ENCODE measurements at regions not wholly inside any gene's neighbourhood (a gene's known extent, or its start where the extent isn't known, plus 50 kb on each side); places are given as distances from the start of the nearest gene placed in this dataset.
"Not testable (repeated sequence)": the region's sequence is repeated elsewhere in the genome, so short reads cannot be mapped to it uniquely, and the experiment has no call there.

DNA sequence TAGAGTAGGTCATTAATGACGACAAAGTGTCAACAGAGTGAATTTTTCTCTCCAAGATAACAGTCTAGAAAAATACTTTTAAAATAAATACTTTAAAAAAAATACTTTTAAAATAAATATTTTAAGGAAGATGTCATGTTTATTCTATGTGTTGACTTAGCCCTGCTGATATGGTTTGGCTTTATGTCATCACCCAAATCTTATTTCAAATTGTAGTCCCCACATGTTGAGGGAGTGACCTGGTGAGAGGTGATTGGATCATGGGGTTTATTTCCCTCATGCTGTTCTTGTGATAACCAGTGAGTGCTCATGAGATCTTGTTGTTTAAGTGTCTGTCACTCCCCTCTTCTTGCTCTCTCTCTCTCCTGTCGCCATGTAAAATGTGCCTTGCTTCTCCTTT is 754.9 kb upstream of the SLIT2 start:
- no peak for DNase-seq

DNA sequence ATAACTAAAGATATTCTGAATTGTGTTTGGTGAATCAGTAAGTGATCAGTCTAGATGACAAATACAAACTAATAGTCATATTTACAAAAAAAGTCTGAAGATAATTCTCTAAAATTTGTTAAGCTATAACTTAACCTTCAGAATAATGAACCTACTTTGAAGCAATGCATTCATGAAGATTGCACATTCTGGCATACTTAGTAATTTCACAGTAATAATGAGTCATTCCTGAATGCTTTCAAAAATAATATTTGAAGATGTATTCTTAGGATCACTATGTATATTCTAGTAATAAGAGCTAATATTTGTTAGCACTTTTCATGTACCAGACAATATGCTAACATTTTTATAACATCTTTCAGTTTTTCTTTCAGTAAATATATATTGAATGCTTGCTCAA is 756.7 kb upstream of the SLIT2 start:
- no peak for DNase-seq

DNA sequence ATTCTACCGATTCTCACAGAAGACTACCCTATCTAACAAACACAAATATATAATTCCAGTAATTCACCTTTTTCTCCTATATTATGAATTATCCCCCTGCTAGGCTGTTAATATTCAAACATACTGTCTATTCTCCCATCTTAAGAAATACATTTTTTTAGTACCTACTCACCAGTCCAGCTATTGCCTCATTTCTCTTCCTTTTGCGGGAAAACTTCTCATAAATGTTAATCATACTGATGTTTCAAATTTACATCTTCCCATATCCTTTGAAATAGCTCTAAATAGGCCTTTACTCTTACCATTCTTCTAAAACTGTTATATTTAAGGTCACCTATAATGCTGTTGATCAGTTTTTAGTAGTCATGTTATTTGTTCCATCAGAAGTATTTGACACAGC is 759.1 kb upstream of the SLIT2 start:
- DNase-seq, result no peak

DNA sequence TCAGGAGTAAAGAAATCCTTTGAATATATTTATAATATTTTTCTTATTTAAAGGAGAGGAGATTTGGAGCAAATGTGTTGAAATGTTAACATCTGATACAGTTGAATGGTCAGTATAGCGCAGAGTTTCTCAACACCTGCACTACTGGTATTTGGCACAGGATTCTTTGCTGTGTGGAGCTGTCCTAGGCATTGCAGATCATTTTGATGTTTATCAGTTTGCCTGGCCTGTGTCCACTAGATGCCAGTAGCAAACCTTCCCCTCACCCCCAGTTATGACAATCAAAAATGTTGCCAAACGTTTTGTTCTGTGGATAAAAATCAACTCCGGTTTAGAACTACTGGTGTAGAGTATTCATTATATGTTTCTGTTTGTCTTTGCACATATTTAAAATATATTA is 765.3 kb upstream of the SLIT2 start:
- DNase-seq, result no peak

DNA sequence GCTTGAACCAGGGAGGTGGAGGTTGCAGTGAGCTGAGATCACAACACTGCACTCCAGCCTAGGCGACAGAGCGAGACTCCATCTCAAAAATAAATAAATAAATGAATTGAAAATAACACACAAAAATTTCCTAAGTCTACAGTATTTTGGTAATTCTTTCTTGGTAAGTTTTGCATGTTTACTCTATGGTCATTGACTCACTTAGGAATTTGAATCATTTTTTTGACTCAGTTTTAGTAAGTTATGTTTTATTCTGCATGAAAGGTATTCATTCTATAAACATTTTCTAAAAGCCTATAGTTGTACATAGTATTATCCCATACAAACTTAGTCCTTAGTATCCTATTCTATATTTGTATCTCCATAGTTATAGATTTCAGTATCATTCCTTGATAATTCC is 772.9 kb upstream of the SLIT2 start:
- no peak for DNase-seq

DNA sequence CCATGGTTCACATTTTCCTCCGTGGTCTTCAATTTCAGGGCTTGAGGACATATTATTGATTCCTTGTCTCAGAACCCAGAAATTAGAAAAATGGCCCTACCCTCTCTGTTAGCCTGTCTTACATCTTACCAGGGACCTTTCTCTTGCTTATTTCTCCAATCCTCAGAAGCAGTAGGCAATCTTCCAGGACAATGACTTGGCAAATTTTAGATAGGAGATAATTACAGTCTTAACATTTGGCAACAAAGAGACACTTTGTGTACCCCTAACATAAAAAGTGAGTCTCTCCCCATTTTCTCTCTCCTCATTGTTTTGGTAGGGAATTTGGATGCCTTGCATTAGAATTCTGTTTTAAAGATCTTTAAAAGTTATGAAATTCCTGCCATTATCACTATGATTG is 778.1 kb upstream of the SLIT2 start:
- DNase-seq, result no peak

DNA sequence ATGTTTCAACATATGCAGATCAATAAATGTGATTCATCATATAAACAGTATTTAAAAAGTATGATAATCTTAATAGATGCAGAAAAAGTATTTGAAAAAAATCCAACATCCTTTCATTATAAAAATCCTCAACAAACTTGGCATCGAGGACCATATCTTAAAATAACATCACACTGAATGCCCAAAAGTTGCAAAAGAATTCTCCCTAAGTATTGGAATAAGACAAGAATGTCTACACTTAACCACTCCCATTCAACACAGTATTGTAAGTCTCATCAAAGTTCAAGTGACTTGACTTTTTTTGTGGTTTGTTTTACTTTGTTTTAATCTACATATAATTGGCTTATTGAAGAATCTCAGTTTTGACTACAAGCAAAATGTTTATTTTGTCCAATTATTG is 779.0 kb upstream of the SLIT2 start:
- no peak for DNase-seq

DNA sequence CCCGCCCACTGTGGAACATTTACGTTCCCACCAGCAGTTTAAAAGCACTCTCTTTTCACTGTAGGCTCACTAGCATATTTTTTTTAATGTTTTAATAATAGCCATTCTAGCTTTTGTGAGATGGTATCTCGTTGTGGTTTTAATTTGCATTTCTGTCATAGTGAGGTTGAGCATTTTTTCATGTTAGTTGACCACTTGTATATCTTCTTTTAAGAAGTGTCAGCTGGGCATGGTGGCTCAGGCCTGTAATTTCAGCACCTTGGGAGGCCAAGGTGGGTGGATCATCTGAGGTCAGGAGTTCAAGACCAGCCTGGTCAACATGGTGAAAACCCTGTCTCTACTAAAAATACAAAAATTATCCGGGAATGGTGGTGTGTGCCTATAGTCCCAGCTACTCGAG is 781.7 kb upstream of the SLIT2 start:
- not testable (repeated sequence) for DNase-seq

DNA sequence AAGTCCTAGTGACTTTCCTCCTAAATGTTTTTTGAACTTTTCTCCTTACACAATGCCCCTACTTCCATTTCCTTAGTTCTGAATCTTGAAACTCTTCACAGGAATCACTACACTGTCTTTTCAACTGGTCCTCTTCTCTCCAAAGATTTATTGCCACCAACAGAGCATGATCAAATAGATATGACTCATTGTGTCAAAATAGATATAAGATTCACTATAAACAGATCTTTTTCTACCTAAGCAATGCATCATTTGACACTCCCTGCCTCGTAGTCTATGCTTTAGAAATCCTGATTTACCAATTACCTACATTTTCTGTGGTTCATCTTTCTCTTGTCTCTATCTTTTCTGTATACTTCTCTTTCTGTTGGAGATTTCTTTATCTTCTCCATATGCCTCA is 789.6 kb upstream of the SLIT2 start:
- DNase-seq, result no peak

DNA sequence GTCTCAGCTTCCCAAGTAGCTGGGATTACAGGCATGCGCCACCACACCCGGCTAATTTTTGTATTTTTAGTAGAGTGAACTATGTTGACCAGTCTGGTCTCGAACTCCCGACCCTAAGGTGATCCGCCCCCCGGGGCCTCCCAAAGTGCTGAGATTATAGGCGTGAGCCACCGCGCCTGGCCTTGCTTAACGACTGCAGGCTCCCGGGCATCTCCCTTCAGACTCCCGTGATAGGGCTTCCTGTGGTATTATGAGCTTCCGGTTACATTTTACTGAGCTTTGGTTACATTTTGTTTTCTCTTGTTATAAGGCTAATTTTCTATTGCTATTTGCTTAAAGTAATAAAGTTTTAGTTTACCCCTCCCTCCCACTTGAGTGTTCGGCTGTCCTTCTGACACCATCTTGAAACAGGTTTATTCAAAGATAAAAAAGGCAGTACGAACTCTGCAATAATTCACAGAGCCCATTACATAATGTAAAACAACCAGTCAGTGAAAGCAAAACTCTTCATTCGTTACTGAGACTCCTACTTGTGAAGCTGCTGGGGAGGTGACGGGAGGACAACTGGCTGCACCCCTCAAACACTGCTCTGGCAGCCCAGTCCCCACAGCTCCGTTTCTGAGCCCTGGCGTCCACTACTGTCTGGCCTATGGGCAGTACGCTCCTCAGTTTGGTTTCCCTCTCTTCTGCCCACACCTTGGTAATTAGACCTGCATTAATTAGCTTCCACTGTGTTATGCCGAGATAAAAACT is 795.7 kb upstream of the SLIT2 start:
- no peak for DNase-seq

DNA sequence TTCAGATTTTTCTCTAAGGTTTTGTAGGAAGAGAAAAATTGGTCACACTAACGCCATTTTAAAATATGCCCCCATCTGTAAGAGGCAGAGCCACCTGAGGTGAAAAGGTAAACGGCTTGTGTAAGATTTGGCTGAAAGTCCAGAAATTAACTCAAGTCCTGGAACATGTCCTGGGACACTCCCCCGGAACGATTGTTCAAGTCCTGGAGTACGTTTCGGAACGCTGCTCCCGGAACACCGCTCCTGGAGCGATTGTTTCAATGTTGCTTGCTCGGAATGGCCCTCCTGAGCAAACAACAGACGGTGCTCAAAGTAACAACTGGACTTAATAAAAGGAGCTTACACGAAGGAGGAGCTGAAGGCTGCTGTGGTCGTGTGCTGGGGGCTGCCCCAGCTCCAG is 796.5 kb upstream of the SLIT2 start:
- no peak for DNase-seq

DNA sequence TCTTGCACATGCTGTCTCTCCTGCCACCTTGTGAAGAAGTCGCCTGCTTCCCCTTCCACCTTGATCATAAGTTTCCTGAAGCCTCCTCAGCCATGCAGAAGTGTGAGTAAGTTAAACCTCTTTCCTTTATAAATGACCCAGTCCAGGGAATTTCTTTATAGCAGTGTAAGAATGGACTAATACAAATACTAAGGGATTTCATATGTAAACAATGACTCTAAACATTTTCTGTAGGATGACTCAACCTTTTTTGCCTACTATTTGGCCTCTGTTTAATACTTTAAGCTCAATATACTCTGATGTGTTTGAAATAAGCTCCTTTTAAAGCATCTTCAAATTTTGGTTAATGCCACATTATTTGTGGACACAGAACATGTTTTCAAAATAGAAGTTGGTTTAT is 813.5 kb upstream of the SLIT2 start:
- no peak for DNase-seq

DNA sequence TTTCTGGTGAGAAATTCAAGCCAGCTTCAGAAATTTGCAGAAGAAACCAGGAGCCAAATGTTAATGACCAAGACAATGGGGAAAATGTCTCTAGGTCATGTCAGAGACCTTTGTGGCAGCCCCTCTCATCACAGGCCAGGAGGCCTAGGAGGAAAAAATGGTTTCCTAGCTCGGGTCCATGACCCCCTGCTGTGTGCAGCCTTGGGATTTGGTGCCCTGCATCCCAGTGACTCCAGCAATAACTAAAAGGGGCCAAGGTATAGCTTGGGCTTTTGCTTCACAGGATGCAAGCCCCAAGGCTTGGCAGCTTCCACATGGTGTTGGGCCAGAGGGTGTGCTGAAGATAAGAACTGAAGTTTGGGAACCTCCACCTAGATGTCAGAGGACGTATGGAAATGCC is 814.7 kb upstream of the SLIT2 start:
- no peak for DNase-seq

DNA sequence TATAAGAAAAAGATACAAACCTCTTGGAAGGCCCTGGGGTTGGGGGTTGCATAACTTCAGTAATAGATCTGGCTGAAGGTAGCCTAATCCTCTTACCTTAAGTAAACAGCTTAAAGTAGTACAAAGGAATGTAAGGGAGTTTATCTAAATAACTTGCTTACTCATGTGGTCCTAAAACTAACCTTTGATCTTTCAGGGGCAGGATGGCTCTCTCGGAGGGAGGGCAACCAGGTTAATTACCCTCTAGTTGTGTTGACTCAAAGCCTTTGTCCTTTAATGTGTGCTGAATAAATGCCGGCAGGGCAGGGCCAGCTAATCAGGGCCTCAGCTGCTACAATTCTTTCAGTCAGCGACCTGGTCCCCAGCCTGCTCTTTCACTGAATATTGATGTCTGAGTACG is 822.0 kb upstream of the SLIT2 start:
- DNase-seq, result no peak

DNA sequence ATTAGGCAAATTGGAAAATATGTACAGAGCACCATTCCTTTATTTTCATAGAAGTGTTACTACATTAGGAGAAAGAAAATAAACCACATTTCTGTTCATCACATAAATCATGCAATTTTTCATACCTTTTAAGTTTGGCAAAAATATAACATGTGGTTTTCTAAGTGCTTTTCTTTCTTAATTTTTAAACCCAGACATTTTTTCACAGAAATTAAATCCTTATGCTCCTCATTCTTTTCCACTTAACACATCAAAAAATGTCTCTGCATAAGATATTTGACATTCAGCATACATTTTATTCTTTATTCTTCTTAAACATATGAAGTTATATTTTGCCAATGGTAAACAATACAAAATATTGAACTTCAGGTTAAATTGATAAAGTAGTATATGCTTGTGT is 826.6 kb upstream of the SLIT2 start:
- no peak for DNase-seq

DNA sequence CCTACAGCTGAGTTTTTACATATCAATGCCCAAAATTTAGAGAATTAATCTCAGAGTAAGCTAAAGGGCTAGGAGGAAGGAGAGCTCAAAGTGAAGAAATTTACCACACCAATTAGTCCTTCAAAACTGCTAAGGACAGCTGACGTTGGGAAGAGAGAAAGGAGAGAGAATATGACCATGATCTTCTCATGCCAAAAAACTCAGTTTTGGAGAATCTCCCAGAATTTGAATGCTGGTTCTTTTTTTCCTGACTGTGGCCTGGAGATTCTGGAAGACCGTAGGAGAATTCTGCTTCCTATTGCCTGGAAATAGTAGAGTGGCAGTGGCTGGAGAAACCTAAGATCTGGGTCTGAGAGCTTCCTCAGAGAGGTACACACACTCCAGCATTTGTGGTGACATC is 834.4 kb upstream of the SLIT2 start:
- no peak for DNase-seq

DNA sequence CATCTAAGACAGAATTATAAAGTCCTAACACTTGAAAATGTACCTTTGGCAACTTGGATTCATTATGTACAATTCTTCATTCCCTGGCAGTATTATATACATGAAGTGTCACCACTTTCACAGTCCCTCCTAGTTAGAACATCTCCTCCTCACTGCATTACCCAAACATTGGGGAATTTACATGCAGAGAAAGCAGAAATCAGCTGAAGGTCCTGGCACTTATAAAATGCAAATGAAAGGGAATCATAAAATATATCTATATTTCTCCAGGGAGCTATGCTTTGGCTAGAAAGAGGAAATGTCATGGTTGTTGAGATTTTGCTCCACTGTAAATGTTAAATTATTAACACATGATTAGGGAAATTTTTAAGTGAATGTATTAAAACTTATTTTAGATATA is 835.6 kb upstream of the SLIT2 start:
- no peak for DNase-seq

DNA sequence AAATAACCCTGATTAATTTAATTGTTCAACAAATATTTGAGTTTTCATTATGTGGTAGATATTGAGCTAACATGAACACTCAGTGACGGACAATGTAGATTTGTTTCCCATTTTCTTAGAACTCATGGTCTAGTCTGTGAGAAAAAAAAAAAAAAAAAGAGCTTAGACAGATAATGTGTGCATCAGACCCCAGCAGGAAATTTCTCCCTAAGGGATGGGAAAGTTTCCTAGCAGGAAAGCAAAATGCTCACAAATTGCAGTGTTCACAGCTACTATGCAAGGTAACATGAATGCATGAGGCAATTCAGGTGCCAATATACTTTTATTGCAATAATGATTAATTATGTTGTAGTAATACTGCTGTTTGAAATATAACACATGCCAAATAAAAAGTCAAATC is 843.2 kb upstream of the SLIT2 start:
- DNase-seq, result no peak

DNA sequence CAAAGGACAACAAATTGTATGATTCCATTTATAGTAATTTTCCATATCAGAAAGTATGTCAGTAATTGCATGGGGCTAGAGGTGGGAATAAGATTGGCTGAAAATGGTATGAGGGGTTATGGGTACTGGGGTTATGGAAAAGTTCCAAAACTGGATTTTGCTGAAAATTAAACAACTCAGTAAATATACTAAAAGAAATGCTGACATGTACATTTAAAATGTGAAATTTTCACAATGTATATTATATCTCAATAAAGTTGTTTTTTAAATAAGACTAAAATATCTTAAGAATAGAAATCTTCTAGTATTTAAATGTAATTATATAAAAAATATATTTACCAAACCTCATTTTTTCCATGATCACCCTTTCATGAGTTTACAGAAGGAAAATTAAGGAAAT is 844.9 kb upstream of the SLIT2 start:
- DNase-seq, result no peak

DNA sequence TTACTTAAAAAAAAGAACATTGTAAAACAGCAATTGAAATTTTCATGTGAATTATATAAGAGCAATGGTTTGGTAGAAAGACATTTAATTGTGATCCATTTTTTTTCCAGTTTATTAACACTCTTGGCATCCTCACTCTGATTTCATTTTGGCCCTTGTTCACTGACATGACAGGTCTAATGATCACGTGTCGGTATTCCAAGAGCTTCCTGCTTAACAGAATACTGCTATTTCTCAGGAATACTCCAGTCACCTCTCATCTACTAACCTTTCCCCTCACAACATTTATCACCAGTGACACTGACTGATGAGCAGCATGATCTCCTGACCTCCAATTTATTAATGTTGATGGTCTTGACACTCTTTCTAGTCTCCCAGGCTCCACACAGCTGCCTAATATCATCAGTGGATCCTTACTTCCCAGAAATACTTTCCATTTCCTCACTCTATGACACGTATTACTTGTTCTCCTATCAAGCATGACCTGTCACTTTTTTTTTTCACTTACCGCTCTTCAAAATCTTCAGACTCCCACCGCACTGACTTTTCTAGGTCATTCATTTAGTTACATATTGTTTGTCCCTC is 847.8 kb upstream of the SLIT2 start:
- DNase-seq, result no peak

DNA sequence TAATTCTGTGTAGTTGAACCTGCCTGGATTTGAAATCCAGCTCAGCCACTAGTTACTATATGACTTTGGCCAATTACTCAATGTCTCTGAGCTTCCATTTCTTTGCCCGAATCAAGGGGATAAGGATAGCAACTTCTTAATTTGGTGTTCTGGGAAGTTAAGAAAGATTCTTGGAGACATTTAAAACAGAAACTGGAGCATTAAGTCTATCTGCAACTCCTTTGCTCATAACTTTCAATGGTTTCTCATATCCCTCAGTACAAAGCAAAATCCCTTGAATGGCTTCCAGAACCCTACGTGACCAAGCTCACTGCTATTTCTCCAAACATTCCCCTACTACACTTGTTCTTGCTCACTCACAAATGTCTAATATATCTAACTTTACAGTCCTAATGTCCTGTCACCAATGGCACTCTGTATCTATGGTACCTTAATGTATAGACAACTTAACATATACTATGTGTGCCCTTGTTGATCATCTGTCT is 849.1 kb upstream of the SLIT2 start:
- DNase-seq, result no peak

DNA sequence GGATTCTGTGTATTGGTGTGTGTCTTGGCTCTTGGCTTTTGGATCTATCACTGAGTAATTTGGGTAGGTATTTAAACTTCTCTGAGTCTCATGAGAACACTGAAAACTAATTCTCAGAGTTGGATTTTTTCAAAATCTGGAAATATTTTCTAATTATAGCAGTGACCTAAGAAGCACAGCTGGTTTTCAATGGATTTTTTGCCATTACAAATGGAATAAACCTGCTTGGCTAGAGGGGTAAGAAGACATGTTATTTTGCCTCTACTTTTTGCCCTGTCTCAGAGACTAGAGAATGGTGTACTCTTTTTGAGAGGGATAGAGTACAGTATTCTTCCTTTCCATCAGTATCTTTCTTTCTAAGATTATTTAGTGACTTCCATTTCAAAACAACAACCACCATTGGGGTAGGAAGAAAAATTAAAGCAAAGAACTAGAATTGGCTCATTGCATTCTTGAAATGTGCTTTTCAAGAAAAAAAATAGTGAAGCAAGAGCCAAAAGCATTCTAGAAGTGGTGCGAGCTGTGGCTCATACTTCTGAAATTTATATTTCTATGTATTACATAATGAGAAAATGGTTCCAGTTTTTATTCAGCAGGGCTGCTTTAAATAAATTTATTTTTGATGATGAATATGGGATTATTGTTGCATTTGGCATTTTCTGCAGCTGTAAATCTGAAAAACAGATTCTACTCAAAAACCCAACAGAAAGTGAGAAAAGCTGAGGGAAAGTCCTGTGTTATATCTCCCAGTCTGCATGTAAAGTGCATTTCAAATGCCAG is 850.2 kb upstream of the SLIT2 start:
- no peak for DNase-seq

DNA sequence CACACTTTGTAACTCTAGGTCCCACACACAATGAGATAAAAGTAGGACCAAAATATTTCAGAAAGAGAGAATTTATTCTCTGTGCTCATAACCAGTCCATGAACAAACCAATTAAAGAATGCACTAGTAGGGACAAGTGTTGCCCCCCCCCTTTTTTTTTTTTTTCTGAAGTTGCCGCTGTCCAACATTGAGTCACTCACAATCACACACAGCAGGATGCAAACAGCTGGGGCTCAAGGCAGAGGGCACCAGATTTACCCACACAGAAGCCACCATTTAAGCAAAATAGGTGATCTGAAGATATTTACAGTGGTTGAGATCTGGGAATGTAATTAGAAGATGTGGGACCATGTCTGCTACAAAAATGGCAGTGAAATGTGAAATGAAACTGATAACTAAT is 850.9 kb upstream of the SLIT2 start:
- DNase-seq, result no peak

DNA sequence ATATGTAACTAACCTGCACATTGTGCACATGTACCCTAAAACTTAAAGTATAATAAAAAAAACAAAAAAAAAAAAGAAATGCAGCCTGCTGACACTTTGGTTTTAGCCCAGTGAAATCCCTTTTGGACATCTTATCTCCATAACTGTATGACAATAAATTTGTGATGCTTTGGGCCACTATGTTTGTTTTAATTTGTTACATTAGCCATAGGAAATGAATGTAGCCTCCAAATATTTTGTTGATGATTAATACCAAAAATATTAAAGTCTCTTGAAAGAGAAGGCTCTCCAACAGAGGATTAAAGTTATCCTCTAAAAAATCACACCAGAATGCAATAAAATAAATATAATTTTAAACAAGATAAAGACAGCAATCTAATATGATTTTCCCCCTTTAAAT is 852.7 kb upstream of the SLIT2 start:
- no peak for DNase-seq

Measured in suppressor macrophage (primary cell).